ENCODE measurements at regions not wholly inside any gene's neighbourhood (a gene's known extent, or its start where the extent isn't known, plus 50 kb on each side); places are given as distances from the start of the nearest gene placed in this dataset.

DNA sequence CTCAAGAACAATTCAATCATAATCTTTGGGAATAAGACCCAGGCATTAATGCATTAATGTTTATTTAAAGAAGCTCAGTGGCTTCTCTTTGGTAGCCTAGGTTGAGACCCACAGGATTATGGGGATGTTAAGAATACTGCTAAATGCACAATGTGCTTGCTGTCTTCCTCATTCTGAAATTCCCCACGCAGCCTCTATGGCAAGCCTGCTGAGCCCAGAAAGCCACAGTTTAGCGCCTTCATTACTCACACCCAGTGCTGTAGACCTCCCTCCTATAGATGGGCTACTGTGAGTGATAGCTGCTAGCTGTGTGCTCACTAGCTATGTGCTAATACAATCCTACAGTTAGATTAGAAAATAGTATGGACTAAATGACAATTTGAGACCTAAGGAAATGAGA is 90.6 kb downstream of the TNFSF13B start:
- no peak for DNase-seq

DNA sequence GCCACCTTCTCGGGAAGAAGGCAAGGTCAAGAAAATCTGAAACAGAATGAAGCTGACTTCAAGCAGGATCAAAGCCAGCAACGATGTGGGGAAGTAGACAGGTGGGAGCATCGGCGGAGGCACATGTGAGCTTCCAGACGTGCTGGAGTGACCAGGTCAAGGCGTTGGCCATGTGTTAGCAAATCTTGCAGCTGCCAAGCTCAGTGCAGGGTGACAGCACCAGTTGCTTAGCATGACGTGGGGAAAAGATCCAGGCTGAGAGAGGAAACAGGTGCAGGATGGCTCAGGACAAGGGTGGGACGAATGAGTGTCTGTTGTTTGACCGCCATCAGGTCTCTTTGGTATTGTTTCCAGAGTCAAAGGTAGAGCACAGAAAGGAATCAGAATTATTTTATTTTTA is 92.3 kb downstream of the TNFSF13B start:
- DNase-seq: no peak

DNA sequence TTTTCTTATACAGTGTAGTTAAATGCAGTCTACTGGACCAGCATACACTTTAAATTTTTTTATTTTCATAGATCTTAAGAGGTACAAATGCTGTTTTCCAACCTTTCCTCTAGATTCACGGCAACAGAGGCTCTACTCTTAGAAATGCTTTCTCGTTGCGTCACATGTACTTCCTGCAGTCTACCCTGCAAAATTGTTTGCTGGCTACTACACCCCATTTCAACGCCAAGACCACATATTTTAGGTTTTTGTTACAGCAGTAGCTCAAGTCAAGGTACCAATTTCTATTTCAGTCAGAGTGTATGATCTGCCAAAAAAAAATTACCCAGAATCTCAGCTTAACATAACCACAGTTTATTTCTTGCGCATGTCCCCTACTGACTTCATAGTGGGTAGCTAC is 94.1 kb downstream of the TNFSF13B start:
- no peak for DNase-seq

DNA sequence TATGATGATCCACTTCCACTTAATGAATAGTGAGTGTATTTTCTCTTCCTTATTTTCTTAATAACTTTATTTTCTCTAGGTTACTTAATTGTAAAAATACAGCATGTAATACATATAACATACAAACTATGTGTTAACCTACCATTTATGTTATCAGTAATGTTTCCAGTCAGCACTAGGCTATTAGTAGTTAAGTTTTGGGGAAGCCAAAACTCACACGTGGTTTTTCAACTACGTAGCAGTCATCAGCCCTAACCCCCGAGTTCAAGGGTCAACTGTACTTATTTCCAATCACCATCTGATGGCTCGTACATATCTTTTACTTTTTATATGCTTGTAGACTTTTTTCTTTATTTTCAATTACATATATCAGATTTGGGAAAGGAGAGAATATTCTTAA is 95.7 kb downstream of the TNFSF13B start:
- no peak for DNase-seq

DNA sequence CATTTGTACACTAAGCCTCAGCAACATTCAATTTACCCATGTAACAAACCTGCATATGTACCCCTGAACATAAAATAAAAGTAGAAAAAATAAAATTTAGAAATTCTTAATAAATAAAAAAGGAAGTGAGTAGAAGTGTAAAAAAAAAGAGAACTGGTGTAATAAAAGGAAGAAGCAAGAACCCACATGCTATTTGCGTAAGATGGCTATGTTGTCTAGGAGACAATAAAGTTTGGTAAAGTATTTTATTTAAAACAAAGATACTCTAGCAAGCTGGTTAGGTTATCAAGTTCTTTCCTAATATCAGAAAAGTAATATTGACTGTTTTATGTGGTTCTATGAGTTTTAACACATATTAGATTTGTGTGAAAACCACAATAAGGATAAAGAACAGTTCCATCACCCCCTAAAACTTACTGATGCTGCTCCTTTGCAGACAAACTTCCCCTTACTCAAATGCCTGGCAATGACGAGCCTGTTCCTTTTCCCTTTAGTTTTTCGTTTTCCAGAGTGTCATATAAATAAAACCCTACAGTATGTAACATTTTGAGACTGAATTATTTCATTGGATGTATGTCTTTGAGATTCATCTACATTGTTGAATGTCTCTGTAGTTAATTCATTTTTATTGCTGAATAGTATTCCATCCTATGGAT is 98.9 kb downstream of the TNFSF13B start:
- no peak for DNase-seq

DNA sequence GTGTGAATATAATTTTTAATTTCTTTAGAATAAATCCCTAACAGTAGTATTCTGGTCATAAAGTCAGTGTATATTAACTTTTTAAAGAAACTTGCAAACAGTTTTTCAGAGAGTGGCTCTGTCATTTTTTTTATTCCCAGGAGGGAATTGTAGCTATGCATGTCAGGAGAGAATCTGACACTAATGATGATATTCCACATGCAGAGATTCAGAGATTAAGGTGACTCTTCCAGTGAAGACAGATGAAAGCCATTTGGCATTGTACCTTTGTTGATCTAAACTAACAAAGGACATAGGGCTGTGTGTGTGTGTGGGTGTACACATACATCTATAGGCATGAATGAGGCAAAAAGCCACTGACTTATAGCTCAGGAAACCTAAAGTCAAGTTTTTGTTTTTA is 99.9 kb downstream of the TNFSF13B start:
- no peak for DNase-seq

DNA sequence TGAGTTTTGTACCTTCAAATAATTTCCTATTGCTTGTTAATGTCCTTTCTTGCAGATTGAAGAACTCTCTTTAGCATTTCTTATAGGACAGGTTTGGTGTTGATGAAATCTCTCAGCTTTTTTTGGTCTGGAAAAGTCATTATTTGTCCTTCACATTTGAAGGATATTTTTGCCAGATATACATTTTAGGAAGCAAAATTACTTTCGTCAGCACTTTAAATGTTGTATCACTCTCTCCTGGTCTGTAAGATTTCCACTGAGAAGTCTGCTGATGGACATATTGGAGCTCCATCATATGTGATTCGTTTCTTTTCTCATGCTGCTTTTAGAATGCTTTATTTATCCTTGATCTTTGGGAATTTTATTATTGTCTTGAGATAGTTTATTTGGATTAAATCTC is 105.5 kb downstream of the TNFSF13B start:
- DNase-seq: no peak

DNA sequence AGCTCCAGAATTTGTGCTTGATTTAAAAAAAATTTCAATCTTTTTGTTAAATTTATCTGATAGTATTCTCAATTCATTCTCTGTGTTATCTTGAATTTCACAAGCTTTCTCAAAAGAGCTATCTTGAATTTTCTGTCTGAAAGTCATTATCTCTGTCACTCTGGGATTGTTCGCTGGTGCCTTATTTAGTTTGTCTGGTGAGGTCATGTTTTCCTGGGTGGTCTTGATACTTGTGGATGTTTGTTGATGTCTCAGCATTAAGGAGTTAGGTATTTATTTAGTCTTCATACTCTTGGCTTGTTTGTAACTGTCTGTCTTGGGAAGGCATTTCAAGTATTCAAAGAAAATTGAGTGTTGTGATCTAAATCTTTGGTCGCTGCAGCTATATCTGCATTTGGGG is 106.3 kb downstream of the TNFSF13B start:
- DNase-seq: no peak

DNA sequence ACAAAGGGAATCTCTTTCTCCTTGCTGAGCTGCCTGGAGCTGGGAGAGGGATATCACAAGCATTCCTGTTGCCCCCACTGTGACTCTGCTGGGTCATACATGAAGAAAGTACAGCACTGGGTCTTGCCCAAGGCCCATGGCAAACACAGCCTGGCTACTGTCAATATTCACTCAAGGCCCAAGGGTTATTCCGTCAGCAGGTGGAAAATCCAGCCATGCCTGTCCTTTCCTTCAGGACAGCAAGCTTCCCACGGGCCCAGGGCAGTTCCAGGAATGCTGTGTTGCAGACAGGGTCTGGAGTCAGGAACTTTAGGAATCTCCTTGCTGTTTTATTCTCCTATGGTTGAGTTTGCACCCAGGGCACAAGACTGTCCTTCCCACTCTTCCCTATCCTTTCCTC is 106.8 kb downstream of the TNFSF13B start:
- DNase-seq: no peak

DNA sequence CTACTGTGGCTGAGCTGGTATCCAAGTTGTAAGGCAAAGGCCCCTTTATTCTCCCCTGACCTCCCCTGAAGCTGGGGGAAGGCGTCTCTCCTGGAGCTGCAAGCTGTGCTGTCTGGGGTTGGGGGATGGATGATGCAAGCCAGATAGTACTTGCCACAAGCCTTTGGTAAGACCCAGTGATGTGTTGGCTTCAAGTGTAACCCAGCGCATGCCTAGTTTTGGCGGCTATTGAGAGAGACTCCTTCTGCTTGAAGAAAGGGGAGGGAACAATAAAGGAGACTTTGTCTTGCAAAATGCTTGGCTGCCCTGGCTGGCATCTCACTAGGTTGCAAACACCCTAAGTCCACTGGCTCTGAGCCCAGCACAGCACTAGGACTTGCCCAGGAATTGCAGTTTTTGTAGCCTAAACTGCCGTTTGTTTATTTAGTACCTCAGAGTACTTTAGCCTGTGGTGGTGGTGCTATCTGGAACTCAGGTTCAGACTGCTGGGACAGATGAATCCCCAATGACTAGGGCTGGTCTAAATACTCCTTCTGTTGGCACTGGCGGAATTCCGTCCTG is 108.2 kb downstream of the TNFSF13B start:
- DNase-seq: no peak

DNA sequence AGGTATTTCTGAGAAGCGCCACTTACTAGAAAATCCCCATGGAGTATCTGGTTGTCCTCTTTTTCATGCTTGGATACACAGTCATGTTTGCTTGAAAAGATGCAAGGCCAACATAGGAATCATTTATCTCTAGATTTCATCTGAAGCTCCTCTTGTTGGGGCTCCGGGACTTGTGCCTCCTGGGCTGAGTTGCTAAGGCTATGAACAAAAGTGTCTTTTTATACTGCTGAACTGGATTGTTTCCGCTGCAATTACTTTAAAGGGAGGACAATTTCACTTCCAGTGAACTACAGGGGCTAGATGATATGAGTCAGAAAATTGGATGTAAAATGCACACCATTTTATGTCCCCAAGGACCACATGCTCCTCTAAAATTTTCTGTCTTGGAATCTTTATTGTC is 114.1 kb downstream of the TNFSF13B start:
- DNase-seq: no peak

DNA sequence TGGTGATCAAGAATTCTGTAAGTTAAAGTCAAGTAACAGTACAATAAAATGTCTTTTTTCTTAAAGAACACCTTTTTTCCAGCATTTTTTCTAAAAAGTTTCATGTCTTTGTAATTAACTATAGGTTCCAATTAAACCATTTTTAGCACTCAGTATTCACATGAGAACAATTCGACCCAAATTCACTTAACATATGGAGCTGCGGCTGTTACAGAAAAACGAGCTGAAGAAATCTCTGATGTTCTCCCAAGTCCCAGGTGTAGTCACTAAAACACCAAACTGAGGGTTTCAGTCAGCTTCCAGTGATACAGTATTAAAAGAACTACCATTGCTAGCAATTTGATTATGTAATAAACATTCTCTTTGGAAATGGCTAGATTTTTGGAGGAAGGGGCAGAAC is 117.6 kb downstream of the TNFSF13B start:
- no peak for DNase-seq

DNA sequence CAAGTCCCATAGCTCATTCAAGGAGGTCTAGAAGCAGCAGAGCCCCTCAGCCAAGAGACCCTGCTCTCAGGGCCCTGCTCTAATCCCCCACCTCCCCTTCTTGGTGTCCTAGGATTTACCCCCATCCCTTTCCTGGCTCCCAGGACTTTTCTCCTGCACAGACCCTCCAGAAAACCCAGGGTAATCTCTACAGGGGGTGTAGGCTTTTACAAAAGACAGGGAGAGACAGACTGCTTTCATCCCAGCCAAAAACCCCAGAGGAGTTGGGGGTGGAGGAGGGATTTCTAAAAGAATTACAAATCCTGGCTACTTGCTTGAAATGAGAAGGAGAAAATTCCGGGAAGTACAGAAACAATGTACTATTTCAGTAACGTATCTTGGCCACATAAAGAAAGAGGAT is 133.3 kb downstream of the TNFSF13B start:
- DNase-seq: no peak

DNA sequence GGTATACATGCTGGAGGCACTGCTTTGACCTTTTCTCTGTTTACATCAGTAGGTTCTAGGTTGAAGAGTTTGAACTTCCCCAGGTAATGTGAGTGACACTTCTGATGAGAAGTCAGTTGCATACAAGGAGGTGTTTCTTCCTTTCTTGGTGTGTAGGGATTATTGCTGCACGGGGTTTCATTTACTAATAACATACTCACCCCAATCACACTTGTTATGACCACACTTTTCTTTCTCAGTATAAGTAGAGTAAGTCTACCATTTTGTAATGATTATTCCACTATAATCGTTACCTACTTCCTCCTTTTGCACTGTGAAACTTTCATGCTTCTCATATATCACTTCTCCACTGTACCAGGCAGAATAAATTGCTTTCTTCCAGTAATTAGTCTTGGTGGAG is 138.0 kb downstream of the TNFSF13B start:
- no peak for DNase-seq

DNA sequence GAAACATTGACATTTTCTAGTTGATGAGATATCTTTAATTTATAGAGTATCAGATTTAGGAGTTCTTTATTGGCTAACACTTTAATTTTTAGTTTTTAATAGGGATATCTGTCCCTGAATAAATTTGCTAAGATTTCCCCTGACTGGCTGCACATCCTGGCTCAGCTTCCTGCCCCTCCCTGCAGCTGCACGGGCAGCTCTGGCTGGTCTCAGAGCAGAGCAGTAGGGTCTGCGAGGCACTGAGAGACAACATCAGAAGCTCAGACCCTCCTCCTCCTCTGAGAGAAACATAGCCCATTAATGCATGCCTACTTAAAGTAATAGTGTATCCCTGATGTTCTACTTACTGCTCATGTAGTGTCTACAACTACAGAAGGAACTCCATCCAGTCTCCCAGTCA is 139.2 kb downstream of the TNFSF13B start:
- DNase-seq: no peak

DNA sequence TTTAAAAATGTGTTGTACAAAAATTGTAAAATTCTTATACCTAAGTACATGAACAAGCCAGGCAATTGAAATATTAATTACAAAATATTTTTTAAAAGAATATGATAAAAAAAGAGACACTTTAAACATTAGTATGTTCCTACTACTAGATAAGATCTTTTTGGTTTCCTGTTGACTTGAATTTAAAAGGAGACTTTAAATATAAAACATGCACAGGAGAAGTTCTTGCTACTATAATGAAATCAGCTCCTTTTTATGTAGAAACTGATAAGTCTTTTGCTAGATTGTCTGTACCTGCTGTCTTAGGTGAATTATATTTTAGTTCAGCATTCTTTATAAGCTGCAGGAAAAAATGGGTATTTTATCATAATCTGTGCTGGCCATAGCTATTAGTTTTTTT is 140.2 kb downstream of the TNFSF13B start:
- DNase-seq: no peak

DNA sequence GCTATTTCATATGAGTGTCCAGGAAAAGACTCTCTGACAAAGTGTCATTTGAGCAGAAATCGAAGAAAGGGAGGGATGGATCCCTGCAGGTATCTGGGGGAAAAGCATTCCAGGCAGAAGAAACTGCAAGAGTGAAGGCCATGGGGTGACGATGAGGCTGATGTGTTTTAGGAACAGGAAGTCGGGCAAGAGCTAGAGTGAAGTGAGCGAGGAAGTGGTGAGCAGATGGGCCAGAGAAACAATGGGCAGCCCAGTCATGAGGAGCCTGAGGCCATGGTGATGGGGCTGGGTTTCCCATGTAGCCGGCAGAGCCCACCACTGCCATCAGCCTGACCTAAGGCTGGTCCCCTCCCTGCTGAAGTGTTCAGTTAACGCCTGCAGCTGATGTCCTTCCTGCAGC is 150.2 kb downstream of the TNFSF13B start:
- DNase-seq: no peak

DNA sequence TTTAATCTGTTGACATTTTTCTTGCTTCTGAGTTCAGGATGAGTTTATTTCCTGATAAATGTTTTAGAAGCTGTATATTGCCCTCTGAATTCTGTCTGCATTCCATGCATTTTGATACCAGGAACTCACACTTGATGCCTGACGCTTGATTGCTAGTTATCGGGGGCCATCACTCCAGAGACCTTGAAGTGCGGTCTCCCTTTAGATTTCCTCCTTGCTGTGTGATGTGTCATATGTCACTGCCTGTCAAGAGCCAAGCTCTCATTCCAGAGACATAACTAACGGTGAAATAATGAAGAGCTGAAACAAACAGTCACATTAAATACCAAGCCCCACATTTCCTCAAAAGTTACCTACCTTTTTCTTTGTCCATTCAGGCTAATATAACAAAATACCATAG is 155.5 kb downstream of the TNFSF13B start:
- DNase-seq: no peak

DNA sequence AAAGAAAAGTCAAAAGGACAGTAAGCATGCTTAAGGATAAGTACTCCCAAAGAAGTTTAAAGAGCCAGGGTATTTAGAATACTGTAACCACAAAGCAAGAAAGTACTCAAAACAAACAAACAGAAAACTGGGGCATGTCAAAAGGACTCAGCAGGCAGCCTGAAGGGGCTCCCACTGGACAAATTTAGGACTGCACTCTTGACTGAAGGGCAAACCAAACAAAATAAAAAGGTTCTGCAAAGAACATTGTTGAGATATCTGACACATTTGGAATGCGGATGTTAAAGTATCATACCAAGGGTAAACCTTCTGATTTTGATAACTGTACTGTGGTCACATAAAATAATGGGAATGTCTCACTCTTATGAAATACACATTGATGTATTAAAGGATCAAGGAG is 157.4 kb downstream of the TNFSF13B start:
- no peak for DNase-seq

DNA sequence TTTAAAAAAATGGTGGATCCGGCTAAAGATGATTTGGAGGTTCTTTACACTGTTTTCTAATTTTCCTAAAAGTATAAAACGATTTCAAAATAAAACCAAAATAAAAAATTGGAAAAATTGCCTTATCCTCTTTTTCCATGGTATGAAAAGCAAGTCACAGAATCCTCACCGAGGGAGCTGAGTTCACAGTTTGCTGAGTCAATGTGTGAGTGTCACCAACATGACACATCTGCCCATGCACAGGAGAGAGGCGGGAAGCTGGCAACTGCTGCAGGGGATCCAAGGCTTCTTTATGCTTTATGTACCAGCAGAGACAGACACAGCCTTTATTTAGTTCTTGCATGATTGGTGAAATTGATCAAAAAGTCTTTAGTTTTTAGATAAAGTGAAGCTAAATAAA is 157.8 kb downstream of the TNFSF13B start:
- no peak for DNase-seq

DNA sequence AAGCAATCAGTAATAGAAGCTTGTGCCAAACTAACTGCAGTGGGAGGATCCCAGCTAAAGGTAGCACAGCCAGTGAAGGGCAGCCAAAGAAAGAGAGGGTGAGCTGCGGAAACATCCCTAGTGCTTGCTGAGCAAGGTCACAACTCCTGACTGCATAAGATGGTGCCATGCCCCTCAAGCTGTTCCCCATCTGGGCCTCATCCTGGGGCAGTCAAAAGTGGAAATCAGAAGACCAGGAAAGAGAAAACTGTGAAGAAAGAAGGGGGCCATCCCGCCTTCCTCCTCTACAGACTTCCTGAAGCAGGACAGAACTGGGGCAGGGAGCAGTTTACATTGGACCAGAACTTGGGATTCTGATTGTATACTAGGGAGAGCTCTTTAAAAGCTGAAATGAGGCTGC is 159.2 kb downstream of the TNFSF13B start:
- no peak for DNase-seq

DNA sequence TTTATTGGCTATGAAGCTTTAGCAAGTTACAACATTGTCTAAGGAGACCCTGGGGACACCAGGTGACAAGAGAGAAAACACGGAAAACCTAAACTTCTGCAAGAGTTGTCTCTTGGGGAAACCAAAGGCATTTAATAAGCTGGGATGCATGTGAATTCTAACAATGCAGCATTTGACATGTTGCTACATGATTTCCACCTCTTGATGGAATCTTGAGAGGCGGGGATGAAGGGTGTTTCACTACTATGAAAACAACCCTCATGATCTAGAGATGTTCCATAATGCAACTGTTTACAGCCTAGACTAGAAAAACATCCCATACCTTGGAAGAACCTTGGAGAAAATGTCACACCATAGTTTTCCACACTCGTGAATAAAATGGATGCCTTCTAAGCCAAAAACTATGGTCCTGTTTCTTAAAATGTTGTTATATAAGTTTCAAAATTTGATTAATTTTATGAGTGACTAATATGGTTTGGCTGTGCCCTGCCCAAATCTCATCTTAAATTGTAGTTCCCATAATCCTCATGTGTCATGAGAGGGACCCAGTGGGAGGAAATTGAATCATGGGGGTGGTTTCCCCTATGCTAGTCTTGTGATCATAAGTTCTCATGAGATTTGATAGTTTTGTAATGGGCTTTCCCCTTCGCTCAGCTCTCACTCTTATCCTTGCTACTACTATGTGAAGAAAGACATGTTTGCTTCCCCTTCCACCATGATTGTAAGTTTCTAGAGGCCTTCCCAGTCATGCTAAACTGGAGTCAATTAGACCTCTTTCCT is 164.6 kb downstream of the TNFSF13B start:
- DNase-seq: no peak

DNA sequence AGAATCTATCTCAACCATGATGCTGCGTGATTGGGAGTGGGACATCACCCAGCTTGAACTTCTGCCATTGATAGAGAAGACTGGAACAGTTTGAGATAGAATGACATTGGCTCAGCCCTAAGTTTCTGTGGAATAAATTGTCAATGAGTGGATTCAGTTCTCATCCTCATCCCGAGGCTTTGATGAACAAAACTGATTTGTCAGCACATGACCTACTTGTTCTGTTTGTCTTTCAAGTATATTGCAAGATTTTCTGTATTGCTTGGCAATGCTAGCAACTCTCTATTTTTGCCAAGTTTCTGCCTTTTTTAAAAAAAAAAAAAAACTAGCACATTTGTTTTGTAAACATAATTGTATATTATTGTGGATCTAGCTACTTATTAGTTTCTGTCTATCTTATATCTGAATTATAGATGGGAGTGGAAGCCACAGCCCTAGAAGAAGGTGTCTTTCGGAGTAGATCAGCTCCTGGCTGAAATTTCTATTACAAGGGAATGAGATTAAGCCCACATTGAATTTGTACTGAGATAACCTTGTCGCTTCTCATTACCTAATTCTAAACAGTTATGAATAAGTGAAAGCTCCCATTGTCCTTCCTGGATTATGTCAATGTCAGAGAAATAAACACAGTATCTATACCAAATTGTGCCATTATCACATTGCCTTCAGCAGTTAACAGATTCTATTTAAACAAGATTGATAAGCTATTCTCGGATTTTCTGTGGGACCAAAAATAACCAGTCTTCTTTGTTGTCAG is 166.1 kb downstream of the TNFSF13B start:
- DNase-seq: no peak

DNA sequence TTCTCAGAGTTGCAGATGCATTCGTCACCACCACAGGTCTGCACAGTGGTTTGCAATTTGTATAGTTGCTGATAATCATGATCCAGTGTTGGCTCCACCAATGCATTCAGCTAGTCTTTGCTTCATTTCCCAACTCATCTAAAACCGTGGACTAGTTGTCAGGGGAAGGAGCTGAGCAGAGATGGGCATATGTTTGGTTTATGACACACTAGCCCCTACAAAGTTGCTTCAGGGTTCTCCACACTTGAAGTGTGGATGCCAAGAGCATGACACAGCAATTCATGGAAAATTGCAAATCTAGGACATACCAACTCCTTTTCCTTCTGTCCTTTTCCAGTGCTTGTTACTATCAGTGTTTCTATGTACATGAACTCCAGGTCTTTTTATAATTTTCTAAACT is 168.0 kb downstream of the TNFSF13B start:
- DNase-seq: no peak

Data from NCI-H2171 (cell line).